ENCODE measurements at regions not wholly inside any gene's neighbourhood (a gene's known extent, or its start where the extent isn't known, plus 50 kb on each side); places are given as distances from the start of the nearest gene placed in this dataset.

DNA sequence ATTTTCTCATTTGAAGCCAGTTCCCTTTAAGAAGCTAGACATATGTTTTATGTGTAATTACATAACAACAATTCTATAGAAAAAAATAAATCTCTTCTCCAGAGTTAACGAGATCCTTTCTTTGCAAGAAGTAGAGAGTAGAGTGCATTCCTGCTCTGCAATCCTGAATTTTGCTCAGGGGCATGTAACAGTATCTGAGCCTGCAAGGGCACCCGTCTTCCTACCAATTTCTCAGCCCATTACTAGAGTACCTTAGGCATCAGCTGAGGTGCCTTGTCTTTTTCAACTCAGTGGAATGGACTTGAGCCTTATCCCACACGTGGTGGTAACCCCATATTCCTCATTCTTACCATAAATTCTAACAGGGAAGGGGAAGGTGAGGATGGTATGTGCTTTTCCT is 205.9 kb downstream of the IKZF2 start:
- TF ChIP-seq, protein P1, sequence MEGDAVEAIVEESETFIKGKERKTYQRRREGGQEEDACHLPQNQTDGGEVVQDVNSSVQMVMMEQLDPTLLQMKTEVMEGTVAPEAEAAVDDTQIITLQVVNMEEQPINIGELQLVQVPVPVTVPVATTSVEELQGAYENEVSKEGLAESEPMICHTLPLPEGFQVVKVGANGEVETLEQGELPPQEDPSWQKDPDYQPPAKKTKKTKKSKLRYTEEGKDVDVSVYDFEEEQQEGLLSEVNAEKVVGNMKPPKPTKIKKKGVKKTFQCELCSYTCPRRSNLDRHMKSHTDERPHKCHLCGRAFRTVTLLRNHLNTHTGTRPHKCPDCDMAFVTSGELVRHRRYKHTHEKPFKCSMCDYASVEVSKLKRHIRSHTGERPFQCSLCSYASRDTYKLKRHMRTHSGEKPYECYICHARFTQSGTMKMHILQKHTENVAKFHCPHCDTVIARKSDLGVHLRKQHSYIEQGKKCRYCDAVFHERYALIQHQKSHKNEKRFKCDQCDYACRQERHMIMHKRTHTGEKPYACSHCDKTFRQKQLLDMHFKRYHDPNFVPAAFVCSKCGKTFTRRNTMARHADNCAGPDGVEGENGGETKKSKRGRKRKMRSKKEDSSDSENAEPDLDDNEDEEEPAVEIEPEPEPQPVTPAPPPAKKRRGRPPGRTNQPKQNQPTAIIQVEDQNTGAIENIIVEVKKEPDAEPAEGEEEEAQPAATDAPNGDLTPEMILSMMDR (IDR thresholded peaks at IDR 0.05; ENCODE audit: insufficient read depth, low read depth, low read length, missing control alignments): no peak
- DNase-seq (ENCODE audit: low read depth): no peak

DNA sequence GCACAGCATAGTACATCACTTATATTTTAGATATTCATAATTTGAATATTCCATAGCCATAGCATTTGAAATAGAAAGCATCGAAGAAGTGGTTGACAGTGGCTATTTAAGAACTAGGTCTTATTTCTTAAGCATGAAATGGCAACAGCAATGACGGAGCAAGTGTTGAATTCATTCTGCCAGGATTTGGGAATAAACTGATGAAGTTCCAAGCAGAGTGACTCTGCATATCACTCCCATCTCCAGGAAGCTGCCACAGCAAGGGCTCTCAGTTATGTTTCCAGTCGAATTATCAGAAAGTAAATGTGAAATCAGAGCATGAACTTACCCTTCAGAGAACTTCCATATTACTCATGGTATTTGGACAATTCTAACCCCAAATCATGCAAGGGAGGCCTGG is 208.1 kb downstream of the IKZF2 start:
- H3K4me3 ChIP-seq (ENCODE audit: low read length): no peak overlapping the region
- TF ChIP-seq, protein P1 (IDR thresholded peaks at IDR 0.05; ENCODE audit: insufficient read depth, low read depth, low read length, missing control alignments): no peak
- DNase-seq (ENCODE audit: low read depth): no peak

More for the DNA sequence above, 205.9 kb downstream of the IKZF2 start:
- H3K4me3 ChIP-seq (ENCODE audit: low read length): no peak overlapping the region

DNA sequence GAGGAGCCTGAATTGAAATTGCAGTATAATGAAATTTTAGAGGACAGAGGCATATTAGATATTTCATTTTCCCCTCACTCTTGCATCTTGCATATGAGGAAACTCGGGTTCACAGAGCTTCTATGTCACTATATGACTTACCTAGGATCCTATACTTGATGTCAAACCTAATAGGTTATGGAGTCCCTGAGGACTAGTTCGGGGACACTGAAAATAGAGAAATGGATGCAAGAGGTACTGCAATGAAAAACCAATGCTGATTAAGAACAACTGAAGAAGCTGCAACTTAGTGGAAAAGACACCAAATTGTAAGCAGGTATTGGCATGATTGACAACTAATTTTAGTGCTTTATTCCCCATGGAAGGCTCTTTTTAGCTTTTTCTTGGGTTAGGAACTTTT is 210.1 kb downstream of the IKZF2 start:
- H3K4me3 ChIP-seq (ENCODE audit: low read length): no peak overlapping the region
- TF ChIP-seq, protein P1 (IDR thresholded peaks at IDR 0.05; ENCODE audit: insufficient read depth, low read depth, low read length, missing control alignments): no peak

DNA sequence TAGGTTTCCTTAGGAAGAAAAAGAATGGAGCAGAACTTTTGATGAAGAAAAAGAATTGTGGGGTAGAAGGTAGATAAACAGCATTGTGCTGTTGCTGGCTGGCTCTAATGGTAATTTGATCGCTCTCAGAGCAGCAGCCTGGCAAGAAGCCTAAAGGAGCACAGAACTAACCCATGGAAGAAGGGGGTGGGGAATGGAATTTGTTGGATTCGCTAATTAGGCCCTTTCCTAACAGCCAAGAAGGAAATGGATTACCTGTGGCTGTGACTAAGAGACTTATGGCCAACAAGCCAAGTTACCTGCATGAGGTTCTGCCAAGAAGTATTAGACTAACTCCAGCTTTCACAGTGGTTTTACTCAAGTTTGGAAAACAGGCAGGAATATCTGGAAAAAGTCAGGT is 210.6 kb downstream of the IKZF2 start:
- TF ChIP-seq, protein P1 (IDR thresholded peaks at IDR 0.05; ENCODE audit: insufficient read depth, low read depth, low read length, missing control alignments): no peak
- peak; percentile 96 for DNase-seq (ENCODE audit: low read depth)
- no peak overlapping the region for H3K4me3 ChIP-seq (ENCODE audit: low read length)

More for the DNA sequence above, 210.1 kb downstream of the IKZF2 start:
- DNase-seq (ENCODE audit: low read depth): no peak

DNA sequence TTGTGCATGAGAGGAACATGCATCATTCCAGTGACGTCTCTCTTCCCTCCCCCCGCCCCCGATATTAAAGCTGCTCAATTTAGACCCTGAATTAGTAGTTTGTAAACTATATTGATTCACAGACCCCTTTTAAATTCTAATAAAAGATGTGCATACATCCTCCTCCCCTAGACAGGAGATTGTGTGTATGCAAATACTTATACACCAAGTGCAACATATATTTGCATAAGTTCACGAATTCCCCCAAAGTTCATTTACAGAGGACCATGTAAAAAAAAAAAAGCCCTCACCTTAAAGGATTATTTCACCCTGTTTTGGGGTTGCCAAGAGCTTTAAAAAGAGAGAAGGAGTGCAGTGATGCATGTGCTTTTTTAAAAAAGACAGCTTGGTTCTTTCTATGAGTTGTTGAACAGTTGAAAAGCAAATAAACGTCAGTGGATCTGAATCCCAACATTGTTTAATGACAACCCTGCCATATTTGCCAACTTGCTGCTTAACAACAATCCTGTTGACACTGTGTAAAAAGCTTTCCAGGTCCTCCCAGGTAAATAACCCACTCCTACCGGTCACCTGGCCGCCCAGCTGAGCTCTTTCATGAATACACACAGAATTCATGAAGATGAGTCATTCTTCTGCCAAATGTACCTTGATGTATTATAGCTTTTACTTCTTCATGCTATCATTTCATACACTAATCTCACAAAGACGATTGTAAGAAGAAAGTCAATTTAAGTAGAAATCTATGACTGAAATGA is 211.5 kb downstream of the IKZF2 start:
- TF ChIP-seq, protein P1 (IDR thresholded peaks at IDR 0.05; ENCODE audit: insufficient read depth, low read depth, low read length, missing control alignments): no peak
- DNase-seq (ENCODE audit: low read depth): peak; percentile 82
- no peak overlapping the region for H3K4me3 ChIP-seq (ENCODE audit: low read length)

DNA sequence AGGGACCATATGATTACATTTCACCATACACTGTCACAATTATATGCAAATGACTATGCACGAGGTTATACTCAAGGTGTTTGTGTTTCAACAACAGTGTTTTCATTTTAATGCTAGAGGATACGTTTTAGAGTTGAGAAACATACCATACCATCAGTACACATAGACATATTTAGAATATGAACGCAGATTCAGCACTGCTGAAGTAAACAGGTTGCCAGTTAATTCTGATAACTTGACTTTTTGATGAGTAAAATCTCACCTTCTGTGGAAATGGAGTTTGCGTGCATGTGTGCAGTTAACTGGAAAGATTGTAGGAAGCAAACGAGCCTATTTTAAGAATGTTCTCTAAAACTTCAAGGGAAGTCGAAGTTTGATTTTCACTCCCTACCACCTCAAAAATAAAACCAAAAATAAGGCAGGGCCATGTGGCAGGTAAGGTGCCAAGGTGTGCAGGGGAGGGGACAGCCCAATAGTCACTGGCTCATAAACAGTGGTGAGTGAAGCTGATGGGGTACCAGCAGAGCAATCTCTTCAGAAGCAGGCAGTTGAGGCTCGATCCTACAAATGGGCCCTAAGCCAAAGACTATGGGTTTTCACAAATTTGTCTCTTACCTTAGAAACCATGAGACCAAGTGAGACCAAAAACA is 213.1 kb downstream of the IKZF2 start:
- no peak overlapping the region for H3K4me3 ChIP-seq (ENCODE audit: low read length)
- TF ChIP-seq, protein P1 (IDR thresholded peaks at IDR 0.05; ENCODE audit: insufficient read depth, low read depth, low read length, missing control alignments): no peak
- no peak for DNase-seq (ENCODE audit: low read depth)

Data from epithelial cell of esophagus (primary cell).